Stimulated activated memory B cell treated with anti-CD40 and anti-IgM and Interleukin-4, amounts not matched to agents 10 μg/mL and 1 μg/mL and 100 μg/mL, for 72 hours (primary cell): ENCODE measurements at regions not wholly inside any gene's neighbourhood (a gene's known extent, or its start where the extent isn't known, plus 50 kb on each side); places are given as distances from the start of the nearest gene placed in this dataset.

Experiments
- ATAC-seq: fragments of 150-1000 bp; cut with Tn5 transposase; 2 replicates; pipeline ENCODE4 v1.10.0; 2021
- H3K27ac Mint-ChIP-seq: one replicate; pipeline ENCODE4 v1.8.0; 2022; ENCODE audit warnings: mild to moderate bottlenecking, mixed read lengths
- H3K27me3 Mint-ChIP-seq: one replicate; pipeline ENCODE4 v1.8.0; 2022; ENCODE audit warnings: mixed read lengths
- H3K36me3 Mint-ChIP-seq: one replicate; pipeline ENCODE4 v1.8.0; 2022; ENCODE audit warnings: mixed read lengths
- H3K4me1 Mint-ChIP-seq: one replicate; pipeline ENCODE4 v1.8.0; 2022; ENCODE audit warnings: mixed read lengths
- H3K4me3 Mint-ChIP-seq: one replicate; pipeline ENCODE4 v1.8.0; 2022; ENCODE audit warnings: mild to moderate bottlenecking, moderate library complexity, mixed read lengths
- H3K9me3 Mint-ChIP-seq: one replicate; pipeline ENCODE4 v1.8.0; 2022; ENCODE audit warnings: mixed read lengths

DNA sequence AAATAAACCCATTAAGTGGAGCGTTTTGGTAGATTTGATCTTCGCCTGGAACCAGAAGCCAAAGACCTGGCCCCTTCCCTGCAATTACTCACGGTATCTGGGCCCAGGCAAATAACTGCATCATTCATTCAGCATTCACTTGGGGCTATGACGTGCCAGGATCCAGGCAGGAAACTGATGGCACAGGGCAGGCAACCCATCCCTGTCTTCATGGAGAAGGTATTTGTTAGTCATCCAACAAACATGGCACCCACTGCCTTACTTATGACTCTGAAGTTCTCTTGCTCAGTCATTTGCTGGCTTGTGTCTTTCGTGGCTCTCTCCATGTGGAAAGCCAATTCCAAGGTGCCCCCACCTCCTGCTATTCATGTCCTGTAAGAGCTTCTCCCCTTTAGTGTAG is 232.4 kb downstream of the BMP7 start:
- H3K4me1 Mint-ChIP-seq = no peaks in the 10 kb centered on the region

DNA sequence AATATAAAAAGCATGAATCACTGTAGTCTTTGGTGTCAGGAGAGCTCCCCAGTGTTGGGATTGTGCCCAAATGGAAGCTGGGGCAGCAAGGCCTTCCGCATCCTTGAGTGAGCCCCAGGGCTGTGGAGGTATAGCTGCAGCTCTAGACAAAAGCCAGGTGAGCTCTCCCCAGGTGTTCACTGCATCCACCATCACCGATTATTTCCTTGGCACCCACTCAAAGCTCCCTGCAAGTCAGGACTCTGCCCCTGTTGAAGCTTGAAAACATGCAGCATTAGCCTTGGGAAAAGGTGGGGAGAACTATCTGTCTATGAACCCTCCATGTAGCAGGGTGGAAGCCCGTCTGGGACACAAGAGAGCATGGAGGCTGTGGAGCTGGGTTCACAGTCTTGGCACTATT is 228.8 kb downstream of the BMP7 start:
- no peak overlapping the region for H3K4me3 Mint-ChIP-seq
- H3K36me3 Mint-ChIP-seq = no peaks in the 10 kb centered on the region
- peaks cover 15% of the 10 kb centered on the region for H3K27me3 Mint-ChIP-seq
- H3K9me3 Mint-ChIP-seq = peaks cover 3% of the 10 kb centered on the region
- ATAC-seq = no peak
- H3K27ac Mint-ChIP-seq = no peak overlapping the region
- no peaks in the 10 kb centered on the region for H3K4me1 Mint-ChIP-seq

More for the DNA sequence above, 232.4 kb downstream of the BMP7 start:
- no peaks in the 10 kb centered on the region for H3K36me3 Mint-ChIP-seq
- no peak overlapping the region for H3K27ac Mint-ChIP-seq
- peaks cover 31% of the 10 kb centered on the region for H3K27me3 Mint-ChIP-seq
- ATAC-seq = no peak
- no peak overlapping the region for H3K4me3 Mint-ChIP-seq
- H3K9me3 Mint-ChIP-seq = peaks cover 8% of the 10 kb centered on the region

DNA sequence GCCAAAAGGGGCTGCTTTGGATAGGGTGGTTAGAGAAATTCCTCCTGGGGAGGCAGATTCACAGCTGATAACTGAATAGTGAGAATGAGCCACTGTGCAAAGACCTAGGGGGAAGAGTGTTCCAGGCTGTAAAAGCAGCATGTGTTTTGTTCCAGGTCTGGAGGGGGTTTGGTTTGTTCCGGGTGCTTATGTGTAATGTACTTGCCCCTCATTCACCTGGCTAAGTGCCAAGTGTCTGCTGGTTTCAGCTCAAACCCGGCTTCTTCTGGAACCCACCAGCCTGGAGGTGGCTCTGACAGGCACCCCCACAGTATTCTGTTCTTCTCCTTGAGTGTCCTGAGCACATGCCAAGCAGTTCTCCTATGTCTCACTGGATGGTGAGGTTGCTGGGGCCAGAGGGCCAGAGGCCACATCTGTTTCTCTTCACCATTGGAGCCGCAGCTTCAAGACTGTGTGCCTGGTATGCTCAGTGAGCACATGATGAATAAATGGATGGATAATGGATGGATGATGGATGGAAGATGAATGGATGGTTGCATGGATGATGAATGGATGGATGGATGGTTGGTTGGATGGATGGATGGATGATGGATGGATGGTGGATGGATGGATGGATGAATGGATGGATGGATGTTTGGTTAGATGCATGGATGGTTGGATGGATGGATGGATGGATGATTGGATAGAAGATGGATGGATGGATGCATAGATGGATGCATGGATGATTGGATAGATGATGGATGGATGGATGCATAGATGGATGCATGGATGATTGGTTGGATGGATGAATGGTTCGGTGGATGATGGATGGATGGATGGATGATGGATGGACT is 227.6 kb downstream of the BMP7 start:
- no peaks in the 10 kb centered on the region for H3K36me3 Mint-ChIP-seq
- ATAC-seq = no peak
- H3K27me3 Mint-ChIP-seq = peaks cover 15% of the 10 kb centered on the region
- peaks cover 3% of the 10 kb centered on the region for H3K9me3 Mint-ChIP-seq
- H3K4me1 Mint-ChIP-seq = no peaks in the 10 kb centered on the region
- H3K4me3 Mint-ChIP-seq = no peak overlapping the region
- no peak overlapping the region for H3K27ac Mint-ChIP-seq

DNA sequence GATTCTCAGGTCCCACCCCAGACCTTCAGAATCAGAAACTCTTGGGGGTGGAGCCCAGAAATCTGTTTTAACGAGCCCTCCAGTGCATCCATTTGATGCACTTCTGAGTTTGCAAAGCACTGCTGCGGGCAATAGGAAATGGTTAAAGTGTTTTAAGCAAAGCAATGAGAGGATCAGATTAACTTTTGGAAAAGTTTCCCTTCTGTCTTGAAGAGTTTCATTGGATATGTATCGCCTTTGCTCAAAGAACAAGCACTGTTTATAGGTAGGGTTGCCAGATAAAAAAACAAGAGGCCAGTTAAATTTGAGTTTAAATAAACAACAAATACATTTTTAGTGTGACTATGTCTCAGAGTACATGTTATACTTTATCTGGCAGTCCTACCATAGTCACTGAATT is 226.0 kb downstream of the BMP7 start:
- Mint-ChIP-seq H3K36me3 (no peaks in the 10 kb centered on the region), H3K4me3 (no peak overlapping the region), H3K27ac (no peak overlapping the region), H3K4me1 (no peaks in the 10 kb centered on the region), H3K9me3 (no peaks in the 10 kb centered on the region), H3K27me3 (peaks cover 15% of the 10 kb centered on the region)
- ATAC-seq = no peak

DNA sequence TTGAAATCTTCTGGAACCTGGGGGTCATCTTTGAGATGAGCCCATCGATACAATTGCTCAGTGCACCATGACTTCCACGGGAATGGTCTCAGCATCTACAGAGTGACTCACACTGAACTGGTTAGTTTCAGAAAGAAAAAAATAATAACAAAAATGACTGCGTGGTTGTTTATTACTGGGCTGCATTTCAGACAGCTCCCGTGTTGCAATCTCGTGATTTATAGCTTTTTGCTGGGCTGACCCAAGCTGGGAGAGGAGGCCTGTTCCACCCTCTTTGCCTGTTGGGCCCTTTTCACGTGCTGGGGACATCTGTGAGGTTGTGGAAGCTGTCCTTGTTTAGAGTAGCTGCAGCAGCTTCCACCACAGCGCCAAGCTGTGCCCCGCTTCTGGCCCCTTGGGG is 225.5 kb downstream of the BMP7 start:
- no peak overlapping the region for H3K4me3 Mint-ChIP-seq
- ATAC-seq = no peak
- no peak overlapping the region for H3K27ac Mint-ChIP-seq
- no peaks in the 10 kb centered on the region for H3K9me3 Mint-ChIP-seq
- peaks cover 11% of the 10 kb centered on the region for H3K27me3 Mint-ChIP-seq
- no peaks in the 10 kb centered on the region for H3K36me3 Mint-ChIP-seq
- H3K4me1 Mint-ChIP-seq = no peaks in the 10 kb centered on the region

DNA sequence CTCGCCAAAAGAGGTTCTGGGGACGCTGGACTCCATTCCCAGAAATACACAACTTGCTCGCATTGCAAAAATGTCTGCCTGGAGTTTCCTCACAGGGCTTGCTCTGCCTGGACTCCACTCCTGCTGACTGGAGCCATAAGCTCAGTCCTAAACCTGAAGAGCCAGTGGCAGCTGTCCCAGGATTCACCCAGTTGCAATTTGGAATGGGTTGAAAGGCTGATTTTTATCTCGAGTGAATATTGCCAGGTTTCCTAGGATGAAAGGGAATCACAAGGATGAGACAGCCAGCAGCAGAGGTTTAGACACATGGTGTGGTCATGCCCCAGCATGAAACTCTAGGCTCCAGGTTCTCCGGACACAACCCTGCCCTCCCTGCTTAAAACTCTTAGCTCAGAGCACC is 223.3 kb downstream of the BMP7 start:
- H3K27me3 Mint-ChIP-seq = peaks cover 18% of the 10 kb centered on the region
- no peaks in the 10 kb centered on the region for H3K36me3 Mint-ChIP-seq
- H3K27ac Mint-ChIP-seq = no peak overlapping the region
- no peaks in the 10 kb centered on the region for H3K4me1 Mint-ChIP-seq
- H3K4me3 Mint-ChIP-seq = no peak overlapping the region
- ATAC-seq = no peak
- H3K9me3 Mint-ChIP-seq = no peaks in the 10 kb centered on the region

DNA sequence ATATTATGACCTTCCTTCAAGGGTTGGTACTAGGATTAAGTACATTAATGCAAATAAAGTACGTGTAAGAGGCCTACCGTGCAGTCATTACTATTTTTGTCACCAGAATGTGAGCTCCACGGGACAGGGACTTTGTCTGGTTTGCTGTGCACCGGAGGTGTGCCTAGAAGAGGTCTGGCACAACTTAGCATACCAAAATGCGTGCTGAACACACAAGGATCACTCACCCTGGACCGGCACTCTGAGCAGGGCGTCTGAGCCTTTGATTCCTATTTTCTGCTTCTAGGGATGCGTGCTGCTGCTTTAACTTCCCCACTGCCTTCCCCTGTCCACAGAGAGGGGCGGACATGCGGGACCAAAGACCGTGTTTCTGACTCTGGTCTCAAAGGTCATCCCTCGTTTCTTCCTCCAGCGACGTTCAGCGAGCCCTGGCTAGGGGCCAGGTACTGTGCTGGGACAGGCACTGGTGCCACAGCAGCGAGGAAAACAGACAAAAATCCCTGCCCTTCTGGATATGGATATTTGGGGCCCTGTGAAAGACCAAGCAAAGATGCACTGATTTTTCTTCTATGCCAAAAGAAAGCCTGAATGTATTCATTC is 222.7 kb downstream of the BMP7 start:
- Mint-ChIP-seq H3K27me3 (peaks cover 20% of the 10 kb centered on the region), H3K27ac (no peak overlapping the region), H3K9me3 (no peaks in the 10 kb centered on the region), H3K4me3 (no peak overlapping the region), H3K4me1 (no peaks in the 10 kb centered on the region), H3K36me3 (no peaks in the 10 kb centered on the region)
- no peak for ATAC-seq

DNA sequence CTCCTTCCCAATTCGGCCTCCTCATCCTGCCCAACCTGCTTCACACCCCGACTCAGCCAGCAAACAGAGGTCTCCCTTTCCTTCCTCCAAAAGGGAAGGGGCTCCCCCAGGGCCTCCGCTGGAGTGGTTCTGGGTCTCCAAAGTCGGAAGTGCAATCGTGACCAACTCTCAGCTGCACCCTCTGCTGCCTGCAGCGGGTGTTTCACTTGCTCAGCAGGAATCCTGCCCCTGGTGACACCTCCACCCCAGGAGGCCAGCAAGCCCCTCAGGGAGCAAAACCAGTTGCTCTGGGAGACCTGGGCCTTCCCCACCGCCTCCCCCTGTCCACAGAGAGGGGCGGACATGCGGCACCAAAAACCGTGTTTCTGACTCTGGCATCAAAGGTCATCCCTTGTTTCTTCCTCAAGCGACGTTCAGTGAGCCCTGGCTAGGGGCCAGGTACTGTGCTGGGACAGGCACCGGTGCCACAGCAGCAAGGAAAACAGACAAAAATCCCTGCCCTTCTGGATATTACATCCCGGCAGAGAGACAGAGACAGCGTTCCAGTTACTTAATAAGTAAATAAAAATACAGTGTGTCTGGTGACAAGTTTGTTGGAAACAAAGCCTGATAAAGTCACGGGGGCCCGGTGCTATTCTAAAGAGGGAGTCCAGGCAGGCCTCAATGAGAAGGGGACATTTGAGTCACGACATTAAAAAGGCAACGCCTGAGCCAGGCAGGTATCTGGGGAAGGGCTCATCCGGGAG is 219.0 kb downstream of the BMP7 start:
- Mint-ChIP-seq H3K36me3 (no peaks in the 10 kb centered on the region), H3K4me3 (no peak overlapping the region), H3K4me1 (no peaks in the 10 kb centered on the region), H3K9me3 (no peaks in the 10 kb centered on the region), H3K27ac (no peak overlapping the region), H3K27me3 (peaks cover 20% of the 10 kb centered on the region)
- ATAC-seq = no peak

DNA sequence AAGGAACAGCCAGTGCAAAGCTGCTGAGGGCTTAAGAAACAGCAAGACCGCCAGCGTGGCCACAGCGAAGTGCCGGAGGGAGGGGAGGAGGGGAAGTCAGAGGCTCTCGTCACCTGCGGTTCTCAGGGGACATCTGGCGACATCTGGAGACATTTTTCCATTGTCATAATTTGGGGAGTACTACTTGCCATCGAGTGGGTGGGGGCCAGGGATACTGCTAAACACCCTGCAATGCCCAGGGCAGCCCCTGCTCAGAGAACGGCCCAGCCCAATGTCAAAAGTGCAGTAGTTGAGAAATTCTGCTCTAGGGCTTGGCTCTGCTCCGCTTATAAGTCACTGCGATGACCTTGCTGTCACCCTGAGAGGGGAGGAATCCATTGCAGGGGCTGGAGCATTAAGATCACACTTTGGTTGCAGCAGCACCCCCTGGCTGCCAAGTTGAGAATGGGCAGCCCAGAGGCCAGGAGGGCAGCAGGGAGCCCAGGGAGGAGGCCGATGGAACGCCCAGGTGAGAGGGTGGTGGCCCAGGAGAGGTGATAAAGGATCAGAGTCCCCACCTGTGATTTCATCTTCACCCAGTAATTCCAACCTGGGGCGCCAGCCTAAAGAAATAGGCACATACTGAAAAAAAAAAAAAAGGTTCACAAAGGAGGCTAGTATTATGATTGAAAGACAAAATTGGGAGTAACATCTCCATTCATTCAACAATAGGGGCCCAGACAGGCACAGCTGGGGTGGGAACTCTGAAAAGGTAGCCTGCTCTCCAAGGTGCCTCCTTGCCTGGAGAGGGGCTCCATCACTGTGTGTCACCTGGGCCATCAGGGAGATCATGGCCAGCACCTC is 218.2 kb downstream of the BMP7 start:
- peaks cover 20% of the 10 kb centered on the region for H3K27me3 Mint-ChIP-seq
- H3K4me3 Mint-ChIP-seq = no peak overlapping the region
- H3K27ac Mint-ChIP-seq = no peak overlapping the region
- peaks cover 2% of the 10 kb centered on the region for H3K9me3 Mint-ChIP-seq
- H3K36me3 Mint-ChIP-seq = no peaks in the 10 kb centered on the region
- H3K4me1 Mint-ChIP-seq = no peaks in the 10 kb centered on the region
- no peak for ATAC-seq

DNA sequence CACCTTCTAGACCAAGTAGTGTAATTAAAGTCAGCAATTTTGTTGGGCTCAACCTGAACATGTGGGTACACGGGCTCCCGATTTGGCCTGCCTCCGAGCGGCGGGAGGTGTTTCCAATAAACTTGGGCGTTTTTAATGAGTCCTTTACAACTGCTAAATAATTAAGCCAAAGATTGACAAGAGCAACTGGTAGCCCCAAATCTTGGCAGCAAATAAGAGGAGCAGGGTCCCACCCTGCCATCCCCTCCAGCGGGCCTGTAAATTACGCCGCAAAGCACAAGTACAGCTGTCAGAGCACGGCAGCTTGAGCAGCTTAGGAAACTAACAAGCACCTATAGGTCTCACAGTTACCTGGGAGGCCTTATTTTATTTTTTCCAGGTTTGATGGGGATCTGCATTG is 217.1 kb downstream of the BMP7 start:
- Mint-ChIP-seq H3K4me1 (no peaks in the 10 kb centered on the region), H3K27me3 (peaks cover 20% of the 10 kb centered on the region), H3K36me3 (no peaks in the 10 kb centered on the region), H3K27ac (no peak overlapping the region), H3K4me3 (no peak overlapping the region), H3K9me3 (peaks cover 2% of the 10 kb centered on the region)
- no peak for ATAC-seq

DNA sequence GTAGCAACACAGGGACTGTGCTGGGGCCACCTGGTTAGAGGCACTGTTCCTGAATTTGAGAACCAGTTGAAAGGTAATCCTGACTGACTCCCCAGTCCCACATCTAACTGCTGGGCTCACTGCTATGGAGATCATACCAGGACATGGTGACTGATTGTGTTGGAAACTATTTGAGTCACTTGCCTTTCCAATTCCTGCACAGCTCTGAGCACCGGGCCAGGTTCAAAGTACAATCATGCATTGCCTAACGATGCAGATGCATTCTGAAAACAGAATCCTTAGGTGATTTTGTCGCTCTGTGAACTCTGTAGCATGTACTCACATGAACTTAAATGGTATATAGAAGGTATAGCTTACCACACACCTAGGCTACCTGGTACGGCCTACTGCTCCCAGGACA is 215.3 kb downstream of the BMP7 start:
- no peak overlapping the region for H3K27ac Mint-ChIP-seq
- H3K36me3 Mint-ChIP-seq = no peaks in the 10 kb centered on the region
- H3K9me3 Mint-ChIP-seq = peaks cover 2% of the 10 kb centered on the region
- no peaks in the 10 kb centered on the region for H3K4me1 Mint-ChIP-seq
- ATAC-seq = no peak
- no peak overlapping the region for H3K4me3 Mint-ChIP-seq
- peaks cover 20% of the 10 kb centered on the region for H3K27me3 Mint-ChIP-seq

DNA sequence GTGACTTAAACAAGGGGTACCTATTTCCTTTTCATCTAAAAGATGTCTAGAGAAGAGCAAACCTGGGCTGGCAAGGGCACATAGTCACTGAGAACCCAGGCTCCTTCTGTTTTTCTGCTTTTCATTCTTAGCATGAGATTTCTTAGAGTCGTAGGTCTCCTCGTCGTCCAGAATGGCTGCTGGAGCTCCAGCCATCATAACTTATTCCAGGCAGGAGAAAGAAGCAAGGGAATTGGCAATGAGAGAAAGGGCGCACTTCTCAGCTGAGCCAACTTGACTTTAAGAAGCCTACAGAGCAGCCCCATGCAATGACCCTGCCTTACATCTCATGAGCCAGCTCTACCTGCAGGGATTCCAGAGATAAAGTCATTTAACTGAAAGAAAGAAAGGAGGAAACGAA is 213.4 kb downstream of the BMP7 start:
- no peak overlapping the region for H3K27ac Mint-ChIP-seq
- peaks cover 2% of the 10 kb centered on the region for H3K9me3 Mint-ChIP-seq
- no peaks in the 10 kb centered on the region for H3K4me1 Mint-ChIP-seq
- no peaks in the 10 kb centered on the region for H3K36me3 Mint-ChIP-seq
- H3K4me3 Mint-ChIP-seq = no peak overlapping the region
- peaks cover 2% of the 10 kb centered on the region for H3K27me3 Mint-ChIP-seq
- ATAC-seq = no peak

DNA sequence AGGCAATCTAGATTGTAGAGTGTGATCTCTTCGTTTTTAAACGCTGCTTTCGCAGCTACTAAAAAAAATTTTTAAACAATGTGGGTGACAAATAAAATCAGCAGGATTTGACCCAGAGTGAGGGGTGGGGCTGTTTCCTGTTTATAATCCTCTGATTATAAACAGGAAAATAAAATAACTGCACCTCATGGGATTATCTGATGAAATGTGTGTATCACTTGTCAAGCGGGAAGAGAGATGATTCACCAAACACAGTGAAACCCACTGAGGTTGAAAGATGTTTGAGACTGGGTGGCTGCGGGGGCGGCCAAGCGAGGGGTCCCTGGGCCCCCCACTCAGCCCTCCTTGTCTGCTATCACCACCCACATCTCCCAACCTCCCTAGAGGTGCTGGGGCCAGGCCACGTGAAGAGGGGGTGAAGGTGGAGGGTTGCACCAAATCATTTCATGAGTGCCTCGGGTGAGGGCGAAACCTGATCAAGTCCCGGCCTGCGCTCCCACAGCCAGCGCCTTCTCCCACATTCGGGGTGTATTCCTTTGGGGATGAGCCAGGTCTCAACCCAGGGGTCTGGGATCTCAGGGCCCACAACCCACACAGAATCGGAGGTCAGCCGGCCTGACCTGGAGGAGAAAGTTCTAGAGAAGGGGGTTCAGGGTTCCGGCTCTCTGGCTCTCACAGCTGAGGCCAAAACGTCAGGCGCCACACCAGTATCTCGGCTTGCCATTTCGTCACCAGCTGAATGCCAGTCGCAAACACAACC is 212.5 kb downstream of the BMP7 start:
- ATAC-seq = no peak
- H3K9me3 Mint-ChIP-seq = peaks cover 2% of the 10 kb centered on the region
- H3K36me3 Mint-ChIP-seq = no peaks in the 10 kb centered on the region
- no peaks in the 10 kb centered on the region for H3K27me3 Mint-ChIP-seq
- H3K4me1 Mint-ChIP-seq = no peaks in the 10 kb centered on the region
- no peak overlapping the region for H3K27ac Mint-ChIP-seq
- no peak overlapping the region for H3K4me3 Mint-ChIP-seq

DNA sequence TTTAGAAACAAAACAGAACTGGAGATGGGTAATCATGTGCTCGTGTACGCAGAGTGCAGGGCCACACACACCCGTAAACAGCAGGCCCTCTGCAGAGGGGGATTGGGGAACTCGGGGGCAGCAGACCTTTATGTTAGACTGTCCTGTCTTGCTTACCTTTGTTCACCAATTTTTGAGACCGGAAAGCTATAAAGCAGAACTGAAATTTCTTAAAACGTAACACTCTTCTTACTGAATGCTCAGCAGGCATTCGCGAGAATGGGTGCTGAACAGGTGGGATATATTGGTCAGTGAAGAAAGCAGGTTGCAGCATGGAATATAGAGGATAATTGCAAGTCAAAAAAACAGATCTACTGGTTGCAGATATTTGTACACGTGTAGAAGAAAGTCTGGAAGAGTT is 211.1 kb downstream of the BMP7 start:
- H3K9me3 Mint-ChIP-seq = peaks cover 2% of the 10 kb centered on the region
- H3K27me3 Mint-ChIP-seq = peaks cover 2% of the 10 kb centered on the region
- ATAC-seq = no peak
- no peaks in the 10 kb centered on the region for H3K4me1 Mint-ChIP-seq
- H3K27ac Mint-ChIP-seq = no peak overlapping the region
- no peak overlapping the region for H3K4me3 Mint-ChIP-seq
- no peaks in the 10 kb centered on the region for H3K36me3 Mint-ChIP-seq
